Glutamatergic neuron (in vitro differentiated cells): ENCODE measurements at regions not wholly inside any gene's neighbourhood (a gene's known extent, or its start where the extent isn't known, plus 50 kb on each side); places are given as distances from the start of the nearest gene placed in this dataset.

ENCODE experiments used
- DNase-seq: peaks from one replicate; pipeline ENCODE4 v3.0.0; 2022
- H3K27ac Mint-ChIP-seq: one replicate; pipeline ENCODE4 v1.8.0; 2020; ENCODE audit warnings: mild to moderate bottlenecking, mixed read lengths, inconsistent platforms; ENCODE audit not compliant: unreplicated experiment
- H3K27me3 Mint-ChIP-seq: one replicate; pipeline ENCODE4 v1.8.0; 2020; ENCODE audit warnings: mild to moderate bottlenecking, moderate library complexity, mixed read lengths, inconsistent platforms; ENCODE audit not compliant: unreplicated experiment
- H3K36me3 Mint-ChIP-seq: one replicate; pipeline ENCODE4 v1.8.0; 2020; ENCODE audit warnings: mild to moderate bottlenecking, mixed read lengths, inconsistent platforms; ENCODE audit not compliant: unreplicated experiment
- H3K4me1 Mint-ChIP-seq: one replicate; pipeline ENCODE4 v1.8.0; 2020; ENCODE audit warnings: mild to moderate bottlenecking, low read depth, mixed read lengths, inconsistent platforms; ENCODE audit not compliant: unreplicated experiment
- H3K4me3 Mint-ChIP-seq: one replicate; pipeline ENCODE4 v1.8.0; 2020; ENCODE audit warnings: mild to moderate bottlenecking, mixed read lengths, inconsistent platforms; ENCODE audit not compliant: unreplicated experiment
- H3K9me3 Mint-ChIP-seq: one replicate; pipeline ENCODE4 v1.8.0; 2020; ENCODE audit warnings: mild to moderate bottlenecking, moderate library complexity, mixed read lengths, inconsistent platforms; ENCODE audit not compliant: unreplicated experiment
- CTCF ChIP-seq: fragments of 200-600 bp; sonication (generic); IDR thresholded peaks from one replicate; pipeline ENCODE4 v1.5.0; 2021; ENCODE audit not compliant: partially characterized antibody, unreplicated experiment

- no peak for DNase-seq
- Mint-ChIP-seq H3K4me1 (no peaks in the 10 kb centered on the region), H3K4me3 (no peak overlapping the region), H3K27me3 (no peaks in the 10 kb centered on the region), H3K27ac (no peak overlapping the region), H3K9me3 (peaks cover 4% of the 10 kb centered on the region), H3K36me3 (no peaks in the 10 kb centered on the region)
- no peak for TF ChIP-seq CTCF
Observed at GRCh38 chrX:39244147-39244546, 442.9 kb downstream of the MID1IP1 start.

- H3K4me3 Mint-ChIP-seq, result no peak overlapping the region
- H3K27ac Mint-ChIP-seq, result no peak overlapping the region
- no peak for TF ChIP-seq CTCF
- H3K27me3 Mint-ChIP-seq, result no peaks in the 10 kb centered on the region
- H3K36me3 Mint-ChIP-seq, result no peaks in the 10 kb centered on the region
- H3K9me3 Mint-ChIP-seq, result peaks cover 4% of the 10 kb centered on the region
- no peak for DNase-seq
- peaks cover 2% of the 10 kb centered on the region for H3K4me1 Mint-ChIP-seq
Observed at GRCh38 chrX:39245024-39245423, 443.8 kb downstream of the MID1IP1 start.

- H3K4me3 Mint-ChIP-seq, result no peak overlapping the region
- no peak overlapping the region for H3K27ac Mint-ChIP-seq
- no peak for TF ChIP-seq CTCF
- H3K4me1 Mint-ChIP-seq, result peaks cover 2% of the 10 kb centered on the region
- peaks cover 4% of the 10 kb centered on the region for H3K9me3 Mint-ChIP-seq
- H3K27me3 Mint-ChIP-seq, result no peaks in the 10 kb centered on the region
- H3K36me3 Mint-ChIP-seq, result no peaks in the 10 kb centered on the region
- no peak for DNase-seq
Observed at GRCh38 chrX:39247536-39247935, 446.3 kb downstream of the MID1IP1 start.

GRCh38 chrX:39248330-39248729, 447.1 kb downstream of the MID1IP1 start:
- Mint-ChIP-seq H3K27me3 (no peaks in the 10 kb centered on the region), H3K4me3 (no peak overlapping the region), H3K27ac (no peak overlapping the region), H3K36me3 (no peaks in the 10 kb centered on the region), H3K4me1 (peaks cover 2% of the 10 kb centered on the region), H3K9me3 (peaks cover 4% of the 10 kb centered on the region)
- DNase-seq, result no peak
- TF ChIP-seq CTCF, result no peak

- TF ChIP-seq CTCF, result no peak
- Mint-ChIP-seq H3K36me3 (no peaks in the 10 kb centered on the region), H3K4me1 (peaks cover 2% of the 10 kb centered on the region), H3K27me3 (no peaks in the 10 kb centered on the region), H3K27ac (no peak overlapping the region), H3K4me3 (no peak overlapping the region), H3K9me3 (peaks cover 4% of the 10 kb centered on the region)
- DNase-seq, result no peak
Observed at GRCh38 chrX:39249999-39250398, 448.7 kb downstream of the MID1IP1 start.
